ENCODE measurements at regions not wholly inside any gene's neighbourhood (a gene's known extent, or its start where the extent isn't known, plus 50 kb on each side); places are given as distances from the start of the nearest gene placed in this dataset.

DNA sequence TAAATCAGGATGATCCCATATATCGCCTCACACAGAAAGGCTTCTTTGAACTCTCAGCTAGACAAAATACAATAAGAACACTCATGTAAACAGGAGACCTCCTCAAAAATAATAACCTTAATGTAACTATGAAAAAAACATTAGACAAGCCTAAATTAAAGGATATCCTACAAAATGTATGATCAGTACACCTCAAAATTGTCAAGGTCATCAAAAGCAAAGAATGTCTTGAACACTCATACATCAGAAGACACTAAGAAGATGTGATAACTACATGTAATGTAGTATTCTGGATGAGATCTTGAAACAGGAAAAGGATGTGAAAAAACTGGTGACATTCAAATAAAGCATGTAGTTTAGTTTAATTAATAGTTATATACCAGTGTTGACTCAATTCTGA is 616.8 kb upstream of the ZEB2 start:
- DNase-seq = no peak

DNA sequence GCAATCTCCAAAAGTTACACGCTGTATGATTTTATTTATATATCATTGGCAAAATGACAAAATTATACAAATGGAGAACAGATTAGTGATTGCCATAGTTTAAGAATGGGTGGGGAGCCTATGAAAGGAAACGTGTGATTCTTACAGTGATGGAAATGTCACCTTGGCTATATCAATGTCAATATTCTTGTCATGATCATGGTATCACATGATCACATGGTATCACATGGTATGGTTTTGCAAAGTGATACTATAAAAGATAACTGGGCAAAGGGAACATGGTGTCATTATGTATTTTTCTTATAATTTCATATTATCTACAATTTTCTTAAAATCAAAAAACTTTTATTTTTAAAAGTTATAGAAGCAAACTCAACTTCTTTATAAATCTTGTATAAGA is 606.2 kb upstream of the ZEB2 start:
- DNase-seq = no peak

- no peak for DNase-seq
These were observed 604.2 kb upstream of the ZEB2 start for GRCh38 chr2:145124085-145124484.

DNA sequence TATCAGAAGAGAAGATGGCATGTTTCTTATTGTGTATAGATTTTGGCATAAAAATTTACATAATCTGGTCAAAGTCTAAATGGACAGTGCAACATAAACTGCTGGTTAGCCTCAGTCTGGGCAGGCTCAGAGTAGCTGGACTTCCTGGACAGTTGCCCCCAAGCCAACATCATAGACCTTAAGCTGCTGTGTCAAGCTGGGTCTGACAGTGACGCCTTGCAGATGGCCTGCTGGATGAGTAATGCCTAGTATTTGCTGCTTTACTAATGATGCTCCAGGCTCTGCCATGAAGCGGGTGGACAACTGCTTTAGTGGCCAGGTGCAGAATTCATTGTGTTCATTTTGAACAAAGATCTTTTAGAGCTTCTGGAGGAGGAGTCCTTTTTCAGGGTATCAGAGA is 603.7 kb upstream of the ZEB2 start:
- no peak for DNase-seq

- DNase-seq = no peak
These were observed 599.3 kb upstream of the ZEB2 start for GRCh38 chr2:145119225-145119624.

- no peak for DNase-seq
These were observed 597.2 kb upstream of the ZEB2 start for GRCh38 chr2:145116834-145117725.

- no peak for DNase-seq
These were observed 596.1 kb upstream of the ZEB2 start for GRCh38 chr2:145116056-145116455.

DNA sequence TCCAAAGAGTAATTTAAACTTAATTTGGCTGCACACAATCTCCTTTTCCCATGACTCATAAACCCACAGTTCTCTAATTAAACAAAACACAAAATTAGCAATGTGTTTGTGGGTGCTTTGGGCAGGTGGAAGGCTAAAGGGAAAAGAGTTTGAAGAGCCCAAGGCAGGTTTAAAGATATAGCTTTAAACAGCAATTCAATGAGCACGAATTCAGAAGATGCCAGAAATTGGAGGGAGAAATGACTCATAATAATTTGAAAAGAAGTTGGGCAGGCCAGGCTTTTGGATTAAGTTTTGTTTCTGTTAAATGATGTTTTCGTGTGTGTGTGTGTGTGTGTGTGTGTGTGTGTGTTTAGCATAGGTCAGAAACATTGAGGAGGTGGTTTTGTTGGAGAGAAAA is 594.8 kb upstream of the ZEB2 start:
- DNase-seq = no peak

- DNase-seq = no peak
These were observed 592.5 kb upstream of the ZEB2 start for GRCh38 chr2:145112467-145112866.

- no peak for DNase-seq
These were observed 590.9 kb upstream of the ZEB2 start for GRCh38 chr2:145110668-145111356.

- no peak for DNase-seq
These were observed 589.2 kb upstream of the ZEB2 start for GRCh38 chr2:145108959-145109710.

DNA sequence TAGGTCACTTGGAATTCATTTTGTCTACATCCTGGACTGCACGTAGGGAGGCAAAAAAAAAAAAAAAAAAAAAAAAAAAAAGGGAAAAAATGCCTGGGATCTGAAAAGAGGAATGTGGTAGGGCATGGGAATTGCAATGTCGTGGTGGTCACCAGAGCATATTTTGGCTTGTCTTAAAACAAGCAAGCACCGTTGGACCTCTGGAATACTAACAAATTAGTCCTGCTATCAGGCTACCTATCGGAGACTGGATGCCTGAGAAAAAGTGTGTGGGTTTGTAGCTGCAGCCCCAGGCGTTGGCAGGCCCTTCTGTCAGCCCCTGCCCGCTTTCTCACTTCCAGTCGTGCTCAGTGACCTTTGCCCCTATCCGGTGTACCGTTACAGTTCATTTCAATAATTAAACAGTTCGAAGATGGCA is 588.5 kb upstream of the ZEB2 start:
- DNase-seq = no peak

DNA sequence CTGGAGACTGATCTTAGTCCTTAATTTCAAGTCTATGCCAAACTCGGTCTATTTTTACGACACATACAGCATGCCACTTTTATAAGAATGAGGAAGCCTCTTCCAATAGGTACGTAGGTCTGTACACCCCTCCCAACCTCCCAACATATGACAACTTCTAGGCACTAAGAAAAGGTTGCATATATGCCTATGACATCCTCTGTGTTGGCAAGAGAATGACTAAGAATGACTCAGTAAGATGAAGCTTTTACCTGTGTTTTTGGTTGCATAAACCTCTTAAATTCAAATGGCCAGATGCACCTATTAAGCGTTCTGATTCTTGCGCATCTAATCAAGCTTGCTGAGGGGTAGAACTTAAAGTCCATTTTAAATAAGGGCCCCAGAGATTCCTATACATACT is 586.4 kb upstream of the ZEB2 start:
- no peak for DNase-seq

- no peak for DNase-seq
These were observed 582.8 kb upstream of the ZEB2 start for GRCh38 chr2:145102706-145103105.

GRCh38 chr2:145100301-145100700 is 580.4 kb upstream of the ZEB2 start:
- DNase-seq = no peak

DNA sequence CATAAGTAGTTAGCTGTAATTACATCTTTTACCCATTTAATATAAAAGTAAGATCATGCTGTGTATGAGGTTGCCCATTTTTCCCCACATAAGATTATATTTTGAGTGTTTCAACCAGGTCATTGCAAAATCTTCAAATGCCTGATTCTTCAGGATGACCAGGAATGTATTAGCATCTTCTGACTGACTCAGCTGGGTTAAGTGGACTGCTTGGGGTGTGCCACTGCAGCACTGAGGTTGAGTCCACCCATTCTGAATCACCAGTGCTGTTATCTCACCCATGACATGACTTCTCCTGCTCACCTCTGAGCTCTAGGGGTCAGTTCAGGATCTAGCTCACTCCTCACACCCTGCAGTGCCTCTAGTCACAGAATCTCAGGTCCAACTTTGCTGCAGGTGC is 576.7 kb upstream of the ZEB2 start:
- DNase-seq = peak; percentile 8 to 48 (median 24)

- peak; percentile 45 to 77 (median 64) for DNase-seq
These were observed 575.9 kb upstream of the ZEB2 start for GRCh38 chr2:145095641-145096435.

GRCh38 chr2:145094370-145094769 is 574.5 kb upstream of the ZEB2 start:
- DNase-seq = no peak

GRCh38 chr2:145091967-145092366 is 572.0 kb upstream of the ZEB2 start:
- DNase-seq = peak in 2 of 3 donors; percentile 36 to 43

GRCh38 chr2:145090841-145091761 is 571.2 kb upstream of the ZEB2 start:
- DNase-seq = peak; percentile 44 to 74 (median 72)

- no peak for DNase-seq
These were observed 568.8 kb upstream of the ZEB2 start for GRCh38 chr2:145088756-145089155.

- no peak for DNase-seq
These were observed 567.0 kb upstream of the ZEB2 start for GRCh38 chr2:145086910-145087309.

All from suppressor macrophage treated with lipopolysaccharide for 1 hour (primary cell).